ENCODE measurements at regions not wholly inside any gene's neighbourhood (a gene's known extent, or its start where the extent isn't known, plus 50 kb on each side); places are given as distances from the start of the nearest gene placed in this dataset.

DNA sequence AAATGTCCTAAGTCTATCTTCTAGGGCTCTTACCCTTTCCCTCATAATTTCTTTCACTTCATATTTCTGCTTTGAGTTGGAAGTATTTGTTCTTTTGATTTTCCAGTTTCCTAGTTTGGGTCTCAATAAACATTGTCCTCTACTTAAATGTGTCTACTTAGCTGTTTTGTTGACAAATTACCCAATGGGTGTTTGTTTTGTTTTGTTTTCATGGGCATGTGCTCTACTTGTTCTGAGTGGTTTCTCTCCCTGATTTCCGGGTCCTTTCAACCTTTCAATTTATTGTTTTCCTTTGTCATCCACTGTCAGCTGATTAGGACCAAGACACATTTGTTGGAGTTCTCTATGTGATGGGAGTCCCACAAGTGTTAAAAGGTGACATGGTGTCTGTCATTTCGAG, 1181.4 kb downstream of the RPA4 start:
- H3K27me3 ChIP-seq, result no peaks in the 10 kb centered on the region
- intact Hi-C loops (cut with DNase I), result no loop called here
- H3K9me3 ChIP-seq, result no peaks in the 10 kb centered on the region
- no peak overlapping the region for H3K4me3 ChIP-seq
- H3K4me1 ChIP-seq, result no peaks in the 10 kb centered on the region
- 14 to 35% methylated on average over 2 of the region's 2 CpGs for WGBS, 2 donors
- DNase-seq (no peak), ATAC-seq (no peak)
- no peak for TF ChIP-seq POLR2A (IDR thresholded peaks at IDR 0.05)
- TF ChIP-seq, protein P1, sequence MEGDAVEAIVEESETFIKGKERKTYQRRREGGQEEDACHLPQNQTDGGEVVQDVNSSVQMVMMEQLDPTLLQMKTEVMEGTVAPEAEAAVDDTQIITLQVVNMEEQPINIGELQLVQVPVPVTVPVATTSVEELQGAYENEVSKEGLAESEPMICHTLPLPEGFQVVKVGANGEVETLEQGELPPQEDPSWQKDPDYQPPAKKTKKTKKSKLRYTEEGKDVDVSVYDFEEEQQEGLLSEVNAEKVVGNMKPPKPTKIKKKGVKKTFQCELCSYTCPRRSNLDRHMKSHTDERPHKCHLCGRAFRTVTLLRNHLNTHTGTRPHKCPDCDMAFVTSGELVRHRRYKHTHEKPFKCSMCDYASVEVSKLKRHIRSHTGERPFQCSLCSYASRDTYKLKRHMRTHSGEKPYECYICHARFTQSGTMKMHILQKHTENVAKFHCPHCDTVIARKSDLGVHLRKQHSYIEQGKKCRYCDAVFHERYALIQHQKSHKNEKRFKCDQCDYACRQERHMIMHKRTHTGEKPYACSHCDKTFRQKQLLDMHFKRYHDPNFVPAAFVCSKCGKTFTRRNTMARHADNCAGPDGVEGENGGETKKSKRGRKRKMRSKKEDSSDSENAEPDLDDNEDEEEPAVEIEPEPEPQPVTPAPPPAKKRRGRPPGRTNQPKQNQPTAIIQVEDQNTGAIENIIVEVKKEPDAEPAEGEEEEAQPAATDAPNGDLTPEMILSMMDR (IDR thresholded peaks at IDR 0.05), result no peak
- H3K36me3 ChIP-seq (replicated peaks in 1 of 2; ENCODE audit: insufficient read depth in 1 of 2, low read depth in 2 of 2), result no peaks in the 10 kb centered on the region
- no peak overlapping the region for H3K27ac ChIP-seq

DNA sequence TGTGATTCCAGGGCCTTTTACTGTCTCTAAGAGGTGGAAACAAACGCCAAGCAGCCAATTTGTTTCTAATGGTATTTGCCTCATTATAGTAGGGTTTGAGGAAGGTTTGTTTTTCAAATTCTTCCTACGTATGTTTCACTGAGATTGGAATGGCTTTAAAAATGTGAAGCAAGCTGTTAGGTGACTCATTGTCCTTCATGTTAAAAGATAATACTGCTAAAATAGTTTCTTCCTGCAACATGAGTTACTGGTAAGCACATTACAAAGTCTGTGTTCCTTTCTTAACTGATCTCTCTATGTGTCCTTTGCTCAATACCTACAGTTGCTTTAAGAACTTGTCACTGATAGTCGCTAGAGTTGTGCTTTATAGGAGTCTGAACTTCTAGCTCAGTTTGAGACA, 1183.9 kb downstream of the RPA4 start:
- WGBS, 2 donors, result 28 to 57% methylated on average over 3 of the region's 3 CpGs
- ATAC-seq (no peak), DNase-seq (no peak)
- H3K4me1 ChIP-seq, result no peaks in the 10 kb centered on the region
- no peak for TF ChIP-seq POLR2A (IDR thresholded peaks at IDR 0.05)
- TF ChIP-seq, protein P1 (IDR thresholded peaks at IDR 0.05), result no peak
- H3K4me3 ChIP-seq, result no peak overlapping the region
- no peak overlapping the region for H3K27ac ChIP-seq
- no peaks in the 10 kb centered on the region for H3K36me3 ChIP-seq (replicated peaks in 1 of 2; ENCODE audit: insufficient read depth in 1 of 2, low read depth in 2 of 2)
- no peaks in the 10 kb centered on the region for H3K27me3 ChIP-seq
- H3K9me3 ChIP-seq, result no peaks in the 10 kb centered on the region
- intact Hi-C loops (cut with DNase I), result no loop called here

DNA sequence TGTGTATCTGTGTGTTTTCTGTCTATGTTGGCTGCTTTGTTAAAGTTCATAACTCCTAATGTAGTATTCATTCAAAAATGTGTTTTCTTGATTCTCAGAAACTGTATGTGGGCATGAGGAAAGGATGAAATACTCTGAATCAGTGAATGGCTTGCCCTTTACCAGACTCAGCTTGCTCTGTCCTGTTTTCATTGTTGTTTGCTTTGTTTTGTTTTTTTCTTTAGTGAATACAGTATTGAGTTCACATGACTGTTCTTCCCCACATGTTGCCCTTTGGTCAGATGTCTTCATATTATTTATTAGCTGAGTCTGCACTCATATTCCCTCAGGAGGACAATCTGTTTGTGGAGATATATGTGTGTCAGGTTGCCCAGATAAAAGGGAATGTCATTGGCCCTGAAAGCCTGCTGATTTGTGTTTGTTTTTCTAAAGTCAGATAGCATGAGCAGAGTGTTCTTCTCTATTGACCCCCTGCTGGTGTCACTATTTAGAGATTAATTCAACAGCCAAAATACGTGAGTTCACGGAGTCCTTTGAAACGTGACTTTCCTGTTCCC, 1184.4 kb downstream of the RPA4 start:
- Histone ChIP-seq H3K27me3 (no peaks in the 10 kb centered on the region), H3K4me1 (no peaks in the 10 kb centered on the region), H3K4me3 (no peak overlapping the region), H3K9me3 (no peaks in the 10 kb centered on the region), H3K36me3 (replicated peaks in 1 of 2; ENCODE audit: insufficient read depth in 1 of 2, low read depth in 2 of 2) (no peaks in the 10 kb centered on the region), H3K27ac (no peak overlapping the region)
- intact Hi-C loops (cut with DNase I), result no loop called here
- no peak for TF ChIP-seq POLR2A (IDR thresholded peaks at IDR 0.05)
- TF ChIP-seq, protein P1 (IDR thresholded peaks at IDR 0.05), result no peak
- WGBS, 2 donors, result 36 to 38% methylated on average over 3 of the region's 3 CpGs
- no peak for ATAC-seq
- no peak for DNase-seq

DNA sequence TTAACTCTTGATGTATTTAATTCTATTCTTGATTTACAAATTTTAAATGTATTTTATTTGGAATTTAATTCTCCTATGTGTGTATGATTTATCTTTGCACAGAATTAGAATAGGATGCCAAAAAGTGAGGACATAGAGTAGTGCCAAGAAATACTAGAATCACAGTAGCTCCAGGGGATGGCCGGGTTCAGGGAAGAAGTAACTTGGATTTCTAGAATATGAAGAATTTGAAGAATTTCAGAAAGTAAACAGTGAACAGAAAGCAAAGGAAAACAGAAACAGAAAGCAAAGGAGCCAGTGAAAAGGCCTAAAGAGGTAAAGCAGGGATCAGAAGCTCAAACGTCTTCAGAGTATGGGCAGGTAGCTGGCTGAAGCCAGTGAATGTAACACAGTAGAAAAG, 1187.6 kb downstream of the RPA4 start:
- Histone ChIP-seq H3K4me3 (no peak overlapping the region), H3K27me3 (no peaks in the 10 kb centered on the region), H3K4me1 (no peaks in the 10 kb centered on the region), H3K9me3 (no peaks in the 10 kb centered on the region), H3K27ac (no peak overlapping the region), H3K36me3 (replicated peaks in 1 of 2; ENCODE audit: insufficient read depth in 1 of 2, low read depth in 2 of 2) (no peaks in the 10 kb centered on the region)
- DNase-seq (no peak), ATAC-seq (no peak)
- WGBS, 2 donors, result 15 to 25% methylated on average over 2 of the region's 2 CpGs
- TF ChIP-seq, protein P1 (IDR thresholded peaks at IDR 0.05), result no peak
- intact Hi-C loops (cut with DNase I), result no loop called here

DNA sequence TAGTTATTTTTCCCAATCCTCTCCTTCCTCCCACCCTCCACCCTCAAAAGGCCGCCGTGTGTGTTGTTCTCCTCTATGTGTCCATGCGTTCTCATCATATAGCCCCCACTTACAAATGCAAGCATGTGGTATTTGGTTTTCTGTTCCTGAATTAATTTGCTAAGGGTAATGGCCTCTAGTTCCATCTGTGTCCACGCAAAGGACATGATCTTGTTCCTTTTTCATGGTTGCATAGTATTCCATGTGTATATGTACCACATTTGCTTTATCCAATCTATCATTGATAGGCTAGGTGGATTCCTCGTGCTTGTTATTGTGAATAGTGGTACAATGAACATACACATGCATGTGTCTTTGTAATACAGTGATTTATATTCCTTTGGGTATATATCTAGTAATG, 1193.7 kb downstream of the RPA4 start:
- ATAC-seq, result no peak
- intact Hi-C loops (cut with DNase I), result no loop called here
- no peak overlapping the region for H3K4me3 ChIP-seq
- H3K27me3 ChIP-seq, result no peaks in the 10 kb centered on the region
- 68 to 86% methylated on average over 5 of the region's 5 CpGs for WGBS, 2 donors
- no peak for TF ChIP-seq POLR2A (IDR thresholded peaks at IDR 0.05)
- TF ChIP-seq, protein P1 (IDR thresholded peaks at IDR 0.05), result no peak
- H3K27ac ChIP-seq, result no peak overlapping the region
- no peak for DNase-seq
- H3K9me3 ChIP-seq, result no peaks in the 10 kb centered on the region
- H3K4me1 ChIP-seq, result no peaks in the 10 kb centered on the region
- H3K36me3 ChIP-seq (replicated peaks in 1 of 2; ENCODE audit: insufficient read depth in 1 of 2, low read depth in 2 of 2), result no peaks in the 10 kb centered on the region
